Stimulated activated CD4-positive, alpha-beta T cell treated with anti-CD3 and anti-CD28 coated beads, TNF-alpha, amount 100 ng/mL, for 1 hour (primary cell): ENCODE measurements at regions not wholly inside any gene's neighbourhood (a gene's known extent, or its start where the extent isn't known, plus 50 kb on each side); places are given as distances from the start of the nearest gene placed in this dataset.

Experiments
- DNase-seq, 3 donors: peaks; one replicate each; pipeline ENCODE4 v3.0.0-alpha.2; 2020; ENCODE audit warnings: low read depth in 3 of 3, low spot score in 1 of 3

DNA sequence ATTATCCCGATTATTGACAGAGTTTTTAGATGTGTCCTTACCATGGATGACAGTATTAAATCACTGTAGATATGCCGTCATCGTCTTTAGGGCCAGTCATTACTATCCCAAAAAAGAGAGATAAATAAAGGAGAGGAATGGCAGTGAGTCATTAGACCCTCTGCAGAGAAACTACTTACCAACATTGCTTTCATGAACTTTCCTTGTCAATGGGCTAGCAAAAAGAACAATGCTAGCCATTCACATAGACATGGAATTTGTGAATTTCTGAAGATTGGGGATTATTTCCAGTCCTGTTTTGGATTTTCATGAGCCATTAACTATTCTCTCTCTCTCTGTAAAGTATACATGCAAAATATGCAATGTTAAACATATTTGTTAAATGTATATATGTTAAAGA is 319.4 kb upstream of the FANCL start:
- DNase-seq, result no peak

DNA sequence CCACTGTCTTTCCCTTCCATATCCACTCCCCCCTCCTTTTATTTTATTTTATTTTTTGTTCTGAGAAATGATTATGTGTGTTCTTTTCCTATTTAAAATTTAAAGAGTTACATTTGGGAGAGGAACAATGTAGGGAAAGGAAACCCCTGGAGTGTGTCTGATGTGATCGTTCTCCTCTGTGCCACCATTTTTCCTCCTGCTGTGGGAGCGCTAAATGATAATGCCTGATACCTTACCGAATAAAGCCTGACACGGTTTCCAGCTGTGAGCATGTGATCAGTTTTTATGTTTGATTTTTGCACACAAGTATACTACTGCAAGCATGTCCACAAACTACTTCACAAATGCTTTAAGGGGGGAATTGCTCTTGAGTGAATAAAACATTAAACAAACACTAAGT is 317.8 kb upstream of the FANCL start:
- DNase-seq, result no peak

DNA sequence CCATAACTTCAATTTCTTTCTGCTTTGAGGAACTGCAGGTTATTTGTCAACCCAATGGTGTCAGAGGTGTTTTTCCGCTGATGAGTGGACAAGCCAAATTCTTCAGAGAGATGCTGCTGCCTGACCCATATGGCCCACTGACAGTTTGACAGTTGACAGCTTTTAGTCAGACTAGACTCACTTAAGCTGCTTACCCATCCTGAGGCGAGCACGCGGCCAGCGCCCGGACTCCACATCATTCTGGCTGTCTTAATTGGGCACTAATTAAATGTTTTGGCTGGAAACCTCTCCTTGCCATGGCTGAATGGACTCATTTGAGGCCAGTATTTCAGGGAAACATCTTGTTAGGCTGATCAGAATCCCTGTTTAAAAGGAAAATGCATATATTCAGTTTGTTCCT is 316.1 kb upstream of the FANCL start:
- no peak for DNase-seq

DNA sequence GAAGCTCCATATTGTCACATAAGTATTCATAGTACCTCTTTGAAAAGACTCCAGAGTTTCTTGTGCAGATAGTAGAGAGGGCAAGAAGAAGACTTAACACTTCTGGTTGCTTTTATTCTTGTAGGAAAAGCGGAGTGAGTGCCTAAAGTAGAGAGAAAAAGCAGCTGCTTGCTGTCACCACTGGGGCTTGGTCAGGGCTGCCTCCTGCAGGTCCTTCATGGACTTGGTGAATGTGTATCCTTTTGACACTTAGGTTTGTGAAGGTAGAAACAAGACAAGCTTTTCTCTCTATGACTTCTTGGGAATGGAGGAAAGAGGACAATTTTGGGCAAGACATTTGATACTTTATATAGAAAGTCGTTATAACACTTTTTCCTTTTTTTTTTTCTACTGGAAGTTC is 312.8 kb upstream of the FANCL start:
- no peak for DNase-seq

DNA sequence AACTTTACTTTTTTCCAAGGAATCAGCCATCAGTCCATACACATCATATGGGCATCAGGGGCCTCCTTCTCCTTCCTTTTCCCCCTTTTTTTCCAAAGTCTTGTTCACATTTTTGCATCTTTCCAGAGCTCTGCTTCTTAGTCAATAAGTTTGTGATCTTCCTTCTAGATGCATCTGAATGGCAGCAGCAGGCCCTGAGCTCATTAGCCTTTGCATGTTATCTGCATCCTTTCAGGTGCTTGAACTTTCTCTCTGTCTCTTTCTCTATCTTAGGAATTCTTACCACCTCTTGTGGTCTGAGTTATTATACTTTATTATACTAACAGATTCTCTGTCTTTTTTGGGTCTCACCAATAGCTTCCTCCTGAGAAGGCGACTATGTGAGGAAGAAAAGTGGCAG is 312.4 kb upstream of the FANCL start:
- no peak for DNase-seq

DNA sequence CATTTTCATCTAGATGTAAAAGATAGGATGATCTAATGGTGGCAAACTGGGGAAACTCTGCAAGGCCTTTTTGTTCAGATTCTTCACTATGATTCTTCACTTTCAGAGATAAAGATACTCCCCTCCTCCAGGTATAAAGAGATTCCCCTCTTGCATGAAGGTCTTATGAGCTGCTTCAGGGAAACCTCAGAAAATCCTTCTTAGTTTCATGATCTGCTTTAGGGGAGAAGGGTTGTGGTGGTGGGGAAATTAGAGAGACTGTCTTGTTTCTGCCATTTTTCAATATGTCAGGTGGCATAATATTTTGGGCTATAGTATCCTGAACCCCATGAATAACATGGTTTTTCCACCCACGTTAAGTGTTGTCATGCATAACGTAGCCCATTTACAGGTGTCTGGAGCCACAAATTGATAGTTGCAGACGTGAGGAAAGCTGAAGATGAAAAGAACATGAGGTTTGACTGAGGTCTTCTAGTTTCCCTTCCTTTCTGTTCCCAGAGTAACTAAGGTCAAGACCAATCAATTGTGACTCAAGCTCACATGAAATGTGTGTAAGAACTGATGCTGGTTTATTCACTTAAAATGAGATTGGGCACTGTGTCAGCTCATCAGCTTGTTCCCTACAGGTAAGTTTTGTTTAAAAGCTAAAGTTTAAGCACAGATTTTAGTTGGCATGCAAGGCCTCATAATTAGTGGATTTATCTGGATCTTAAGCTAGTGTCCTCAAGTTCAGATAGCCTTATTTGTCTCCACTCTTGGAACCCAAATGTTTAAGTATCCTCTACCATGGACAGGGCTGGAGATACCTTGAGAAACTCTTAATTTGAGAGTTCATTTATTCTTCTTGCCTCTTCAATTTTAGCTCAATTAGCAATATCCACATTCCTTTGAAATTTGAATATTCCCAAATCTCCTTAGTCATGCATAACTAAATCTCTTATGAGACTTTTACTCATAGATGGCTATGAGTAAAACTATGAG is 304.5 kb upstream of the FANCL start:
- DNase-seq, result no peak

DNA sequence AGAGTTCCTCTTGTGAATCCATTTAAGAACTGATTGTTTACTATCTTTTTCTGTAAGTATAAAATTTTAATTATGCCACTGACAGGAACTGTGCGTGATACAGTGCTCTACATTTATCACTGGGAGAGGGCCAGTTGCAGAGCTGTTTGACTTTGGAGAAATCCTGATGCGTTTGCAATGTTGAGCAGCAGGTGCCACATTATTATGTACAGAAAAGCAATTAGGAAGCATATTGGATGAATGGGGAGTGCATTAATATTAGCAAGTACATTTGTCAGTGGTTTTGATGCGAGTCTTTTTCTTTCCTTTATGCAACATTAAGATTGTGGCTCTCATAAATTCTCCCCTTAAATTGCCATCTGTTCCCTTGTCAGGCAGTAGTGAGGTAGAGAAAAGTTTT is 302.3 kb upstream of the FANCL start:
- no peak for DNase-seq

DNA sequence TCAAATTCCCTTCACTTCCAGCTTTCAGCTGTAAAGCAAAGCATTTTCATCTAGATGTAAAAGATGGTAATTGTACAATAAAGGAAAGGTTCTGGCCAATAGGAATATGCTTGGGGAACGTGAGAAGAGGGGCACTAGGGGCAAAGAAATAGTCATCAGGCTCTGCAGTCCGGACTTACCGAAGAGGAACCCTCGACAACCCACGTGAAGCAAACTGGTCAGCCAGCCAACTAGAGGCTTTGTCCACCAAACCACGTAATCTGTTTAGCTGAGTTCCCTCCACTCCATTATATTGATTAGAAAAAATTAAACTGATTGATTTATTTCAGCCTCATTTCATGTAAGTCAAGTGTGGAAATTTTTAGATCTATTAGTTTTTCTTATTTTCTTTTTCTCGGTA is 300.4 kb upstream of the FANCL start:
- DNase-seq, result no peak

DNA sequence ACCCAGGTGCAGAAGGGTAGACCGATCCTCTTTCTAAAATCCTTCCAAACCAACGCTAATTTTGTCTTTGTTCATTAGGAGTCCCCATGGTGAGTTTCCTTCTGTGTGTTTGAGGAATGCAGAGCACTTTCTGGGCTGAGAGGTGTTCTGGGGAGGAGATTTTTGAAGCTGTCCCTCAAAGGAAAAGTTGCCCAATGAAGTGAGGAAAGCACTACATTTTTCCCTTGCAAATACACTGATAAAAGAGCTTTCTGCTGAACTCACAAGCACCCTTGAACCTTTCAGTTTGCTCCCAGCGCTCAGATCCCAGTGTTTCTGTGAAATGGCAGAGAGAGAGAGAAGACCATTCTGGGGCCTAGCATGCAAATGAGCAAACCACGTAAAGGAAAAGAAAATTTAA is 299.6 kb upstream of the FANCL start:
- DNase-seq, result no peak

DNA sequence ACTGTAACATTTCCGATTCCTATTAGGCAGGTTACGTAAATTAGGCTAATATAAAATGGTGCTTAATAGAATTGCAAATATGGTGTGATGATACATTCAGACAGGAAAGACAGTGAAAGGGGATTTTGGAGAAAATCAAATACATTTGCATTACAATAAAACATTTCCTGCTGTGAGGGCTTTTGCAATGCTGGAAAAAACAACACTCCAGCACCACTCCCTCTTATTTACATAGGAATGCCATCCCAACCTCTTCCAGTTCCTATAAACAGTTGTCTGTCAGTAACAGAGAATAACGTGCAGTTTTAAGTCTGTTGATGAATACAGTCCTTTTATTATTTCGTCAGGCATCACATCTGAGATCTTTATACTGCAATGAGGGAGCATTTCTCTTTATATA is 298.8 kb upstream of the FANCL start:
- no peak for DNase-seq

DNA sequence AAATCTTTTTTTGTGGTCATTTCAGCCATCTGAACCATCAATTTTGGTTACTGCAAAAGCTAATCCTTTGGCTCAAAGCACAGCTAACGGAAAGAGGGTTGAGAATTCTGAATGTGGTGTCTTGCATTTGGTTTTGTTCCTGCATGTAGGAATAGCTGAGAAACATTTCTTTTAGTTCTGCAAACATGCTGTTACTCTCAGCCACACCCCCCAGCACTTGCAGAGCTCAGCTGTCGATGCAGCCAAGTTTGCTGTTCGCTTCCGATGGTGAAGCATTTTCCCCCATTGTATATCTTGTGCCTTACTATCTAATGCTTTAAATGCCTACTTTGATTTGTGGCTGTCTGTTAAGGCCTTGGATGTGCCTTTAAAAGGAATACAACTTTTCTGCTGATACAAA is 294.9 kb upstream of the FANCL start:
- no peak for DNase-seq

DNA sequence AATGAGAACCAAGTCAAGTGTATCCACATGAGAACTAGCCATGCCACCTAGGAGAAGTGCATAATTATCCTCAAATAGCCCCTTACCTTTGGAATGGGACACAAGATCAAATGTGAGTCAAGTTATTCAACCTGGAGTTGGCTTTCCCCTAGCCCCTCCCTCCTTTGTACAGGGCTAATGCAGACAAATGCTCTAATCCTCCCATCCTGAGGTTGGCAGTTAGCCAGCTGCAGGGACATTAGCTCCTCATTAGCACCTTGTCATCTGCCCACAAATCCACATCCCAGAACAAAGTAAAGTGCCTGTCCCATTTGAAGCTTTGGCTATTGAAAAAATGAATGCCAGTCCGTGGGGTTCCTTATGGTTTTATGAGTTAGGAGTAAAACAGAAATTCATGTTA is 294.1 kb upstream of the FANCL start:
- no peak for DNase-seq

DNA sequence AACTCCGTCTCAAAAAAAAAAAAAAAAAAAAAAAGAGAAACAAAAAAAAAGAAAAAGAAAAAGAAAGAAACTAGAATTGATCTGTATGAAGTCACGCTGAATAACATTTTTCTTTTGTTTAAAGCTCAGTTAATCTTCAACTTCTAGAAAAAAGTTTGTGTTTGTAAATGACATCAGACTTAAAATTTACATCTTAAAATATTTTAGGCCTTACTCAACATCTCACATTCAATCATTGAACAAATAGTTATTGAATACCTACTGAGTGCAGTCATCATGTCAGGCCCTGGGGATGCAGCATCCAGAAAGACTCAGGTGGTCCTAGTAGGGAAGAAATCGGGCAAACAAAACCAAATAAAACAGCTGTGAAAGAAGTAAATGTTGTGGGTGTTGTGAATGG is 292.3 kb upstream of the FANCL start:
- DNase-seq, result no peak

DNA sequence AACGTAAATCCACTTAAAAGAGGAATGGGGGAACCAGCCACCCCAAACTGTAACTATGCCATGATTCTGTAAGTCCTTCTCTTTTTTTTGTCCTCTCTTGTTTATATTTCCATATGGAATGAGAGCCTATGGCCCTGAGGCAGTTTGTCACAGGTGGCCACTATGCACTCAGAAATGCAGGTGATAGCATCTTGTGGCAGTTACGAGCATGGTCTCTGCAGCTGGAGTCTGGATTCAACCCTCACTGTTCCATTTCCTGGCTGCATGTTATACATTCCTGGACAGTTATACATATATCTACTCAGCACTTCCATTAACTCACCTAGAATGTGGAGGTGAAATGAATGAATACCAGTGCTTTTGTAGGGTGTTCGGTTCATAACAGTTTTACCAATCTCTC is 291.5 kb upstream of the FANCL start:
- DNase-seq, result no peak

DNA sequence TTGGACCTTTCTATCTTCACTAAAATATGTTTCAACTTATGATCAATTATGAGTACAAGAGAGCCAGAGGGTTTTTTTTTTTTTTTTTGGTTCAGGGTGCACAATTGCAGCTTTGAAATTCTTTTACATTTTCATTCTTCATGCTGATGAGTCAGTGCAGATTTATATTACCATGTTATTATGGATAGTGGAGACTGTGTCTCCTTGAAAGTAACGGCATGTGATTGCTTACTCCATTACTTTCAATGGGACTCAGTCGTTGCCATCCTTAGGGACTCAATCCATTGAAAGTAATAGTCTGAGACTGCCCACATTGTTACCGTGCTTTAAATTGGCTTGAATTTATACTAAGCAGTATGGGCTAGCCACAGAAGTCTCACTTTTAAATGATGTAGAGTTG is 286.5 kb upstream of the FANCL start:
- DNase-seq, result no peak

DNA sequence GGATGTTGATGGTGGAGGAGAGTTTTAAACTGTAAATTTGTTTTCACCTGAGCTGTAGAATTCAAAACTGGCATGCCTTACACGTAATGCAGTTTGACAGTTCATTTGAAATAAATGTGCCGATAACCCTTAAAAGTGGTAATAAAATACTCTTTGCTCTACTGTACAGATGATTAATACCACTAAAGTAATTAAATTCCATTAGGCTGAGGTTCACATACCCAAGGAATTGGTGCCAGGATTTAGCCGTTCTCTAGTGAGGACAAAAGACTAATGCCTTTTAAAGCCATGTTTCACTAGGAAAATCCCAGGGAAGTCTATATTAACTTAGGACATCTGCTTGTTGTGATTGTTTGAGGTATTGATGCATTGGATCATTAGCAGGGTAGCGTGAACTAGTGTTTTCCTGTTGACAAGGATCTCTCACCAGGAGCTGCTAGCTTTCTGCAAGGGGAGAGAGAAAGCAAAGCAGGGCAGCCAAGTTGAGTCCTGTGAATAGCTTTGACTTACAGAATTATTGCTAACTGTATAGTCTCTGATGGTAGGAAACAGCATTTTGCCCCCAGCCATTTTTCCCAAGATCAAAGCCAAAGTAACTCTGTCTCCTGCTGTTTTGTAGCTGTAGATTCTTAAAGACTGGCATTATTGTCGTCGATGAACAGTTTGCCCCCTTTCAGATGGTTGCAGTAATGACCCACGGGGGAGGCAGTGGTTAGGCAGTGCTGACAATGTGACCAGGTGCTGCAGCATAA is 280.9 kb upstream of the FANCL start:
- no peak for DNase-seq

DNA sequence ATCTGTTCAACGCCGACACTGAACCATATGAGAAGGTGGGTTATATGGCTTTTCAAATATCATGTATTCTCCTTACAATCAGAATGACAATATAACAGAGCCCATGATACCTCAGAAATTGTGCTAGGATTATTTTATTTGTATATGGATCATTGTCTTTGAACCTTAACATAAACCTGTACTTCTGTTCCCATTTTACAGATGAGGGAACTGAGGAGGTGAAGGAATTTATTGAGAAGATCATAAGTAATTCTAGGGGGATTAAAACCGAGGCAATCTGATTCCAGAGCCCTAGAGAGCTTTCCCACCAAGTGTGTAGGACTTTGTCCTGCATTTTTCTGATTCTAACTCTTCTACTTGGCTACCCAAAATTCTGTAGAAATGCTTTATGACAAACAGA is 279.8 kb upstream of the FANCL start:
- DNase-seq, result no peak

DNA sequence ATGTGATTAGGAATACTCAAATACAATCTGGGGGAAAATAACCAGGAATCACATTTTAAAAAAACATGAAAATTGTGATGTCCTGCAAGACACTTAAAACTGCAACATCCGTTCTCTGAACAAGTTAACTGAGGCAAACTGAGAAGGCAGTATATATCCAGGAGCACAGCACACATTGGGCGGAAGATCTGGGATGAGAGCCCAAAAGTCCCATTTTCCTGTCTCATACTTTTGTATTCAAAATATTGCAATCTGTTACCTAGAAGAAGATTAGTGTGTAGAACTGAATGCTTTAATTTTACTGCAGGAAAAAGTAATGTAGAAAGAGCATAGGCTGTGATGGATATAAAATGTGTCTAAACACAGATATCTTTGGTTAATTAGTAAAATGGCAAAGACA is 276.8 kb upstream of the FANCL start:
- no peak for DNase-seq

DNA sequence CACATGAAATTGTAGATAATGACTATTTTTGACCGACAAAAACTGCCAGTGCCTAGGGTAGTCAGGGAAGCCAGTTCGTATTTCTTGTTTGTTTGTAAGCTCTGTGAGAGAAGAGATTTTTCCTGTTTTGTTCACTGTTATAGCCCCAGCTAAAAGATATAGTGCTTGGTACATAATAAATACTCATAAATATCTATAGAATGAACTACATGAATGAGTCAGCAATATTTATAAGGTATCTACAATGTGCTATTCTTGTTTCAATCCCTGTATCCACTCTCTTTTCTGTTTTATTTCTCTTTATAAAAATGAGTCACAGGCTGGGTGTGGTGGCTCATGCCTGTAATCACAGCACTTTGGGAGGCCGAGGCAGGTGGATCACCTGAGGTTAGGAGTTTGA is 275.6 kb upstream of the FANCL start:
- no peak for DNase-seq

DNA sequence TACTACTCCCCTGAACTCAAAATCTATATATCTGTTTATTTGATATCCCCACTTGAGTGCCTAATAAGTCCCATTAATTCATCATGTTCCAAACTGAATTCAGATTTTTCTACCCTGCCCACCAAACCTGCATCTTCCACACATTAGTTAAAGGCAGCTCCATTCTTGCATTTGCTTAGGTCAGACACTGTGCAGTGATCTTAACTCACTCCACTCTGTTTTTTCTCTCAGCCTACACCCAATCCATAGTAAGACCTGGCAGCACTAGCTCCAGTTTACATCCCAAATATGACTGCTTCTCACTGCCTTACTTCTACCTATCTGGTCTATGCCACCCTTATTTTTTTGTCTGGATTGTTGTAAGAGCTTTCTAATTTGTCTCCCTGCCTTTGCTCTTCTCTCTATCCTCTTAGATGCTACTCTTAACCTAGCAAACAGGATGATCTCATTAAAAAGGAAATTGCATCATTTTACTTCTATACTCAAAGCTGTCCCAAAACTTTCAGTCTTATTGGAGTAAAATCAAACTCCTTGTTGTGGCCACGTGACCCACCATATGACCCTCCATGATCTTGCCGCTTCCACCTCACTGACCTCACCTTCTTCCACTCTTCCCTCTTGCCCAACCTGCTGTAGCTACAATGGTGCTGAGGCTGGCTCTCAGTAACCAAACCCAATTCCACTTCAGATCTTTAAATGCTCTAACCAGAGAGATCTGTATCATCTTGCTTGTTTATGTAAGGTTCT is 274.9 kb upstream of the FANCL start:
- DNase-seq, result no peak

DNA sequence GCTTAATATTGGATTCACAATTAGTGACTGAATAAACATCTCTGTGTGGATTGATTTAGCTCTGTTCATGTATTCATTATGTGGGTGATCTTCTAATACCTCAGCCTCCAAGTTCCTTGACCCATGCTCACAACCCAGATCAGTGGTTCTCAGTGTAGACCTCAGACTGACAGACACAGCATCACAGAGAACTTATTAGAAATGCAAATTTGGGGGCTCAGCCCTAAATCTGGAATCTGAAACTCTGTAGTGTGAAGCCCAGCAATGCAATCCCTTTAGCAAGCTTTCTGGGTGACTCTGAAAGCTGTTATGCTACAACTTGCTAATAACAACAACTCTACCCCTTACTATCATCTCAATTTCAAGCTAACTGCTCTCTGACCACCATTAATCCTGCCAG is 273.1 kb upstream of the FANCL start:
- DNase-seq, result no peak

DNA sequence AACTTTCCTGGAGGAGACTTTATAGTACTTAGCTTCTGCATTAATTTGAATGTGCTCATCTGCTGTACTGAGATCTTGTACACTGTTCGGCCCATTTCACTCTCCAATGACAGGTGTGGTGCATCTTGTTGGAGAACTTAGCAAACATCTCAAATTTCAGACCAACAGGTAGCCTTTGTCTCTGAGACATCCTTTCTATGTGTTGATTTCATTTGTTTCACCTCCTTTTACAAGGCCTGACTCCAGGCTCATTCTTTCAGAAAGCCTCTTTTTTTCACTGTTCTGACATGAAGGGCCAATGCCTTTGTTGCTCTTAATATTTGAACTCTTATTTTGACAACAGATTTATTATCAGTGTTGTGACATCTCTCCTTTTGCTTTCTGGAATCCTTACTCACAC is 271.8 kb upstream of the FANCL start:
- no peak for DNase-seq
